Bronchial epithelial cell (primary cell): ENCODE measurements at regions not wholly inside any gene's neighbourhood (a gene's known extent, or its start where the extent isn't known, plus 50 kb on each side); places are given as distances from the start of the nearest gene placed in this dataset.

ENCODE experiments used
- DNase-seq: peaks from one replicate; pipeline ENCODE4 v3.0.0-alpha.2; 2010; ENCODE audit warnings: low read depth
- FAIRE-seq: peaks from 2 replicates; lab custom pipeline; 2011; peaks lifted over from hg19 to GRCh38; lab: Jason Lieb, UNC
- H3K27me3 ChIP-seq: 2 replicates; pipeline ENCODE4 v1.5.1; 2011; ENCODE audit warnings: low read length; ENCODE audit not compliant: control insufficient read depth, insufficient read depth
- H3K36me3 ChIP-seq: 2 replicates; pipeline ENCODE4 v1.5.1; 2011; ENCODE audit warnings: low read length; ENCODE audit not compliant: control insufficient read depth, insufficient read depth
- H3K4me3 ChIP-seq: 2 replicates; pipeline ENCODE4 v1.5.1; 2011; ENCODE audit warnings: mild to moderate bottlenecking, low read depth, low read length, control low read depth
- TF ChIP-seq, protein P1 (sequence below): IDR thresholded peaks from 2 replicates; pipeline ENCODE4 v1.5.1; 2011; ENCODE audit warnings: mild to moderate bottlenecking, moderate library complexity, low read length, control low read depth, inconsistent platforms; ENCODE audit not compliant: insufficient read depth, severe bottlenecking

- DNase-seq (no peak), FAIRE-seq (no peak)
- Histone ChIP-seq H3K36me3 (no peaks in the 10 kb centered on the region), H3K27me3 (no peaks in the 10 kb centered on the region), H3K4me3 (no peak overlapping the region)
- TF ChIP-seq, protein P1, sequence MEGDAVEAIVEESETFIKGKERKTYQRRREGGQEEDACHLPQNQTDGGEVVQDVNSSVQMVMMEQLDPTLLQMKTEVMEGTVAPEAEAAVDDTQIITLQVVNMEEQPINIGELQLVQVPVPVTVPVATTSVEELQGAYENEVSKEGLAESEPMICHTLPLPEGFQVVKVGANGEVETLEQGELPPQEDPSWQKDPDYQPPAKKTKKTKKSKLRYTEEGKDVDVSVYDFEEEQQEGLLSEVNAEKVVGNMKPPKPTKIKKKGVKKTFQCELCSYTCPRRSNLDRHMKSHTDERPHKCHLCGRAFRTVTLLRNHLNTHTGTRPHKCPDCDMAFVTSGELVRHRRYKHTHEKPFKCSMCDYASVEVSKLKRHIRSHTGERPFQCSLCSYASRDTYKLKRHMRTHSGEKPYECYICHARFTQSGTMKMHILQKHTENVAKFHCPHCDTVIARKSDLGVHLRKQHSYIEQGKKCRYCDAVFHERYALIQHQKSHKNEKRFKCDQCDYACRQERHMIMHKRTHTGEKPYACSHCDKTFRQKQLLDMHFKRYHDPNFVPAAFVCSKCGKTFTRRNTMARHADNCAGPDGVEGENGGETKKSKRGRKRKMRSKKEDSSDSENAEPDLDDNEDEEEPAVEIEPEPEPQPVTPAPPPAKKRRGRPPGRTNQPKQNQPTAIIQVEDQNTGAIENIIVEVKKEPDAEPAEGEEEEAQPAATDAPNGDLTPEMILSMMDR: no peak
These were observed 114.2 kb upstream of the MAN2A1 start for GRCh38 chr5:109575506-109575905.

DNA sequence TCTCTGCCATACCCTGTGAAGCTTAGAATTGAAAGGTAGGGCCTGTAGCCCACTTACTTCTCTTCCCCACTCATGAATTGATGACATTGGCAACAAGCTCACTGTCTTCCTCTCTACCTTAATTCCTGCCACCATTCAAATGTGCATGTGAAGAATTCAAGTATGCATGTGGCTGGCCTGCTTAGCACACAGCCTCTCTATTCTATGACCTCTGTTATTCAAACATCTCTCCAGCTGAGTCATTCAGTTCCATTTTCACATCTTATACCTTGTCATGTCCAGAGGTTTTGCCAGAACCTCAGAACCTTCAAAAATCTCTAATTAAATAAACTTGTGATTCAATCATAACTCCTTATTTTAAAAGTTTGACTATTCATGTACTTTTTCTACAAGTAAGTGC, 114.7 kb upstream of the MAN2A1 start:
- FAIRE-seq: no peak
- Histone ChIP-seq H3K4me3 (no peak overlapping the region), H3K27me3 (no peaks in the 10 kb centered on the region), H3K36me3 (no peaks in the 10 kb centered on the region)
- no peak for DNase-seq
- TF ChIP-seq, protein P1: no peak

DNA sequence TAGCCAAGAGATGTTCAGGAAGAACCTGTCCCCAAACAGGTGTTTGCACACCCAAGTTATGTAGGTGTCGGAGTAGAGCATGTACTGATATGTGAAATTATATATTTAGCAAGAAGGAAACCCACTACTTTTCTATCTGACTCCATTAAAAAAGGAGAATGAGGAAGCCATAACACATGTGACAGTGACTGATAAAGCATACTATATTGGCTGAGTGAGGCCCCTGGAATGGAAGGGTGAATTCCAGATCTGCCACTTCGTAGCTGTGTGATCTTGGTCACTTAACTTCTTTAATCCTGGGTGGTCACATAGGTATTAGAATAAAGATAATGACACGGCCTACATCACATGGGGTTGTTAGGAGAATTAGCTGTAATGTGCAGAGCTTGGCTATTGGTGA, 116.0 kb upstream of the MAN2A1 start:
- FAIRE-seq: no peak
- H3K36me3 ChIP-seq: no peaks in the 10 kb centered on the region
- no peak overlapping the region for H3K4me3 ChIP-seq
- DNase-seq: no peak
- no peaks in the 10 kb centered on the region for H3K27me3 ChIP-seq
- TF ChIP-seq, protein P1: no peak

GRCh38 chr5:109573256-109573655, 116.5 kb upstream of the MAN2A1 start:
- Histone ChIP-seq H3K27me3 (no peaks in the 10 kb centered on the region), H3K4me3 (no peak overlapping the region), H3K36me3 (no peaks in the 10 kb centered on the region)
- TF ChIP-seq, protein P1: no peak
- FAIRE-seq (no peak), DNase-seq (no peak)

DNA sequence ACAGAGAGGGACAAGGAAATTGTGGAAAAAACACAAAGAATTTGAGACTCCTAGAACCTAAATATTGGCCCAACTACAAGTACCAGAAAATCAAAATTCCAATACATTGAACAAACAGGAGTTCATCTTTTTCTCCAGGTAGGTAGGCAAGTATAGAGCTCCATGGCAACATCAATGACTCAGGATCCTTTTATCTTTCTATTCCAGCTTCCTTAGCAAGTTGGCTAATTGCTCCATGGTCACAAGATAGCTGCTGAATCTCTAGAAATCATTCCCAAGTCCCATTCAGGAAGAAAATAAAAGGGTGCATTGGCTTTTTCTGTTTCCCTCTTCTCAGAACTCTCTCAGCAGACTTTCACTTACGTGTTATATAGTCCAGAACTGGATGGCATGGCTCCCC, 117.9 kb upstream of the MAN2A1 start:
- no peaks in the 10 kb centered on the region for H3K27me3 ChIP-seq
- H3K36me3 ChIP-seq: no peaks in the 10 kb centered on the region
- FAIRE-seq (no peak), DNase-seq (peak; percentile 32)
- TF ChIP-seq, protein P1: no peak
- H3K4me3 ChIP-seq: no peak overlapping the region

GRCh38 chr5:109570362-109570874, 119.3 kb upstream of the MAN2A1 start:
- TF ChIP-seq, protein P1: no peak
- DNase-seq (no peak), FAIRE-seq (no peak)
- Histone ChIP-seq H3K27me3 (no peaks in the 10 kb centered on the region), H3K4me3 (no peak overlapping the region), H3K36me3 (no peaks in the 10 kb centered on the region)
